ENCODE measurements at regions not wholly inside any gene's neighbourhood (a gene's known extent, or its start where the extent isn't known, plus 50 kb on each side); places are given as distances from the start of the nearest gene placed in this dataset.
A peak's percentile ranks its signal among the peaks of the same experiment; 100 is the strongest.

GRCh38 chr9:2281031-2281802 is 266.1 kb downstream of the SMARCA2 start:
- TF ChIP-seq ZNF335 (tag by site-specific recombination; conservative IDR thresholded peaks at IDR 0.05), result 0 out of 2 replicates have a peak, but pooled peaks have one; percentile 18
- TF ChIP-seq ZNF223 (tag by site-specific recombination; IDR thresholded peaks at IDR 0.05), result no peak
- TF ChIP-seq GLI4 (tag by site-specific recombination; IDR thresholded peaks at IDR 0.05), result no peak
- Histone ChIP-seq H3K4me1 (ENCODE audit: control insufficient read depth, insufficient read depth, low read length) (peaks cover 9% of the 10 kb centered on the region; the same call in 1 of the 2 replicates), H3K4me3 (ENCODE audit: low read depth, low read length) (no peak overlapping the region), H3K9me3 (ENCODE audit: control insufficient read depth, insufficient read depth, low read depth, low read length) (no peaks in the 10 kb centered on the region), H3K27ac (ENCODE audit: extremely low read depth, low read depth, low read length) (no peak overlapping the region), H3K36me3 (ENCODE audit: control insufficient read depth in 2 of 2, insufficient read depth in 1 of 2, low read length in 2 of 2) (no peaks in the 10 kb centered on the region)
- ChIA-PET POLR2A (interaction anchor here (0.8 to 1.0 kb wide), 3 partner anchors 13 to 25 kb away, joined by 3 to 10 read pairs (median 3); no protein-coding TSS in a partner anchor), CTCF (interaction anchor here (0.6 to 0.7 kb wide), 3 partner anchors 39 to 449 kb away, joined by 3 to 4 read pairs (median 3); no protein-coding TSS in a partner anchor)

- H3K9me3 ChIP-seq (ENCODE audit: control insufficient read depth, insufficient read depth, low read depth, low read length), result no peaks in the 10 kb centered on the region
- no peaks in the 10 kb centered on the region for H3K36me3 ChIP-seq (ENCODE audit: control insufficient read depth in 2 of 2, insufficient read depth in 1 of 2, low read length in 2 of 2)
- CTCF ChIA-PET, result interaction anchor here (0.7 kb wide), 2 partner anchors 123 to 449 kb away, joined by 3 to 4 read pairs; no protein-coding TSS in a partner anchor
- H3K27ac ChIP-seq (ENCODE audit: extremely low read depth, low read depth, low read length), result no peak overlapping the region
- peaks cover 9% of the 10 kb centered on the region; the same call in 1 of the 2 replicates for H3K4me1 ChIP-seq (ENCODE audit: control insufficient read depth, insufficient read depth, low read length)
- TF ChIP-seq ZBTB10 (tag by site-specific recombination; IDR thresholded peaks at IDR 0.05), result no peak
- no peak for TF ChIP-seq ZBTB7A (tag by site-specific recombination; IDR thresholded peaks at IDR 0.05; ENCODE audit: low read depth)
- no peak for TF ChIP-seq ZNF157 (tag by site-specific recombination; IDR thresholded peaks at IDR 0.05)
- no peak for TF ChIP-seq ZNF514 (tag by site-specific recombination; IDR thresholded peaks at IDR 0.05)
- TF ChIP-seq ZNF670 (tag by site-specific recombination; IDR thresholded peaks at IDR 0.05; ENCODE audit: low read depth), result no peak
- H3K4me3 ChIP-seq (ENCODE audit: low read depth, low read length), result no peak overlapping the region
- POLR2A ChIA-PET, result interaction anchor here (0.8 to 1.0 kb wide), 3 partner anchors 14 to 24 kb away, joined by 3 to 10 read pairs (median 3); no protein-coding TSS in a partner anchor
Observed at GRCh38 chr9:2281803-2282185, 266.6 kb downstream of the SMARCA2 start.

- no peak for TF ChIP-seq ELK4 (IDR thresholded peaks at IDR 0.05; ENCODE audit: borderline replicate concordance, low read depth, low read length)
- peak; percentile 53; the same call in 1 of the 2 replicates for TF ChIP-seq ZNF623 (tag by site-specific recombination; IDR thresholded peaks at IDR 0.05)
- H3K36me3 ChIP-seq (ENCODE audit: control insufficient read depth in 2 of 2, insufficient read depth in 1 of 2, low read length in 2 of 2), result no peaks in the 10 kb centered on the region
- ChIA-PET POLR2A (no interaction called here), CTCF (no interaction called here)
- no peak overlapping the region for H3K27ac ChIP-seq (ENCODE audit: extremely low read depth, low read depth, low read length)
- H3K4me1 ChIP-seq (ENCODE audit: control insufficient read depth, insufficient read depth, low read length), result peaks cover 9% of the 10 kb centered on the region; the same call in 1 of the 2 replicates
- no peak overlapping the region for H3K4me3 ChIP-seq (ENCODE audit: low read depth, low read length)
- H3K9me3 ChIP-seq (ENCODE audit: control insufficient read depth, insufficient read depth, low read depth, low read length), result no peaks in the 10 kb centered on the region
Observed at GRCh38 chr9:2284770-2285169, 269.6 kb downstream of the SMARCA2 start.

GRCh38 chr9:2285416-2286332 is 270.5 kb downstream of the SMARCA2 start:
- Histone ChIP-seq H3K4me3 (ENCODE audit: low read depth, low read length) (no peak overlapping the region), H3K4me1 (ENCODE audit: control insufficient read depth, insufficient read depth, low read length) (peaks cover 9% of the 10 kb centered on the region; the same call in 1 of the 2 replicates), H3K9me3 (ENCODE audit: control insufficient read depth, insufficient read depth, low read depth, low read length) (no peaks in the 10 kb centered on the region), H3K36me3 (ENCODE audit: control insufficient read depth in 2 of 2, insufficient read depth in 1 of 2, low read length in 2 of 2) (no peaks in the 10 kb centered on the region), H3K27ac (ENCODE audit: extremely low read depth, low read depth, low read length) (no peak overlapping the region)
- TF ChIP-seq ZNF394 (tag by site-specific recombination; IDR thresholded peaks at IDR 0.05; ENCODE audit: borderline replicate concordance), result no peak
- ChIA-PET POLR2A (interaction anchor here (1.0 kb wide), 1 partner anchor 40 kb away, joined by 5 read pairs; no protein-coding TSS in a partner anchor), CTCF (no interaction called here)
